Activated naive CD4-positive, alpha-beta T cell treated with anti-CD3 and anti-CD28 coated beads for 36 hours (primary cell): ENCODE measurements at regions not wholly inside any gene's neighbourhood (a gene's known extent, or its start where the extent isn't known, plus 50 kb on each side); places are given as distances from the start of the nearest gene placed in this dataset.
"Not testable (repeated sequence)": the region's sequence is repeated elsewhere in the genome, so short reads cannot be mapped to it uniquely, and the experiment has no call there.

ENCODE experiments used
- CTCF ChIA-PET: fragments of 350-600 bp; sonication (Branson Sonifier 250); formaldehyde crosslinking; loops from one replicate; lab custom pipeline; 2021; ENCODE audit warnings: antibody characterized with exemption; lab: Charles Lee
- DNase-seq: peaks from one replicate; pipeline ENCODE4 v3.0.0-alpha.2; 2020
- H3K27ac Mint-ChIP-seq: one replicate; pipeline ENCODE4 v1.8.0; 2021; ENCODE audit warnings: mild to moderate bottlenecking, mixed read lengths
- H3K27me3 Mint-ChIP-seq: one replicate; pipeline ENCODE4 v1.8.0; 2021; ENCODE audit warnings: low read depth, mixed read lengths
- H3K36me3 Mint-ChIP-seq: one replicate; pipeline ENCODE4 v1.8.0; 2021; ENCODE audit warnings: low read depth, mixed read lengths
- H3K4me1 Mint-ChIP-seq: one replicate; pipeline ENCODE4 v1.8.0; 2021; ENCODE audit warnings: low read depth, mixed read lengths
- H3K4me3 Mint-ChIP-seq: one replicate; pipeline ENCODE4 v1.8.0; 2021; ENCODE audit warnings: mild to moderate bottlenecking, moderate library complexity, mixed read lengths
- H3K9me3 Mint-ChIP-seq: one replicate; pipeline ENCODE4 v1.8.0; 2021; ENCODE audit warnings: mixed read lengths
- intact Hi-C: fragments of 100-400 bp; cut with micrococcal nuclease; formaldehyde crosslinking; loops from one replicate; pipeline ENCODE4 v1.15.1; 2023

DNA sequence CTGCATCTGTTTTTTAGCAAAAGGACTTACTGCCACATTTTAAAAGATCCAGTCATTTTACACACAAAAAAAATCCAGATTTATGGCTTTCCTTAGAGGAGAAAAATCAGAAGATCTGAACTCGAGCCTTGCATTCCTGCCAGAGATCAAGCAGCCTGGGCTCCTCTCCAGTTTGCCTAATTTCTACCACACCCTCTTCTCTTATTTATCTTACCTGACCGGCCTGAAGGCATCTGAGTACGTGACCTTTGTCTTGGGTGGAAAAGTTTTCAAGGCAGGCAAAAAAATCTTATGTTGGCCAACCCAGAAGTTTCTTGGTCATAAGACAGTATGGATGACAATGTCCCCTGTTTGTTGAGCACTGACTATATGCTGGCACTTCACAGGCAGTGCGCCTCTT, 60.3 kb downstream of the CHRD start:
- no peak overlapping the region for H3K27ac Mint-ChIP-seq
- H3K4me3 Mint-ChIP-seq: no peak overlapping the region
- H3K27me3 Mint-ChIP-seq: no peaks in the 10 kb centered on the region
- H3K9me3 Mint-ChIP-seq: peaks cover 4% of the 10 kb centered on the region
- H3K36me3 Mint-ChIP-seq: no peaks in the 10 kb centered on the region
- intact Hi-C loops: no loop called here
- CTCF ChIA-PET: no interaction called here
- no peaks in the 10 kb centered on the region for H3K4me1 Mint-ChIP-seq
- no peak for DNase-seq

DNA sequence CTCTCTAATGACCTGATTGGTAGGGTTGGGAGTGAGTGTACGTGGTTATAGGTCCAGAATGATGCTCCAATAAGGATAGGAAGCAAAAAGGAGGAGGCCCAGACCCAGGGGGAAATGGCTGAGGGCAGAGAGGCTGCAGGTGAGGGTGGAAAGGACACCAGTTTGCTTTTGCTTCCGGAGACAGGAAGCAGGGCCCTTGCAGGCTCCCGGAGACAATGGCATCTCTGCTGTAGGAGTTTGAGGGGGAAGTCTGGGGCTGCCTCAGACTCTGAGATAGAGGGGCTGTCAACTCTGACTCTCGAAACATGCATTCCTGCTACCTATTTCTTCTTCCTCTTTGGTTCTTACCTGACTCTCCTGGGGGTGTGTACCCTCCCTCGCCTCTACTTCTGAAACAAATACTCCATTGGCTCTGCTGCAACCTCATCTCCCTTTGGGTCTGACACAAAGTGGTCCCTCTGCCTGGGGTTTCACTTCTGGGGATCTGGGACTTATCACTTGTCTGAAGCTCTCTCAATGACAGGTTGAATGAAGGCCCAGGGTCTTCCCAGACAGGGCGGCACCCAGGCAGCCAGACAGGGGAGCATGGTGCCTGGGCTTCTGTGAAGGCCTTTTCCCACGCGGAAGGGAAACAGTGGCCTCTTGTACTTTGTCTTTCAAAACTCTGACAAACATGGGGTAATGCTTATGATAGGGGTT, 61.5 kb downstream of the CHRD start:
- Mint-ChIP-seq H3K4me1 (no peaks in the 10 kb centered on the region), H3K4me3 (no peak overlapping the region), H3K36me3 (no peaks in the 10 kb centered on the region), H3K9me3 (peaks cover 4% of the 10 kb centered on the region), H3K27me3 (no peaks in the 10 kb centered on the region), H3K27ac (no peak overlapping the region)
- CTCF ChIA-PET: no interaction called here
- DNase-seq: no peak
- intact Hi-C loops: no loop called here

DNA sequence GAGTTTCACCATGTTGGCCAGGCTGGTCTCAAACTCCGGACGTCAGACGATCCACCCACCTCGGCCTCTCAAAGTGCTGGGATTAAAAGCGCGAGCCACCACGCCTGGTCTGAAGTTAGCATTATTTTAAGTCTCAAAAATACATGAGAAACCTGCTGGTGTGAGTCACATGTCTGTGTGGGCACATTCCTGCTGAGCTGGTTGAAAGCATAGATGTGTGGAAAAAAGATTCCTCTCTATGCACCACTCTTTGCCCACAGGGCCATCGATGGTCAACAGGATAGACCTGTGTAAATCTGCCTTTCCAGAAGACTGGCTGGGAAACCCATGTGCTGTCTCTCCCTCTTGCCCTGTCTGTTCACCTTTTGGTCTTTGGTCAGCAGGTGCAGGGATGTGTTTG, 63.5 kb downstream of the CHRD start:
- no peaks in the 10 kb centered on the region for H3K36me3 Mint-ChIP-seq
- no peak overlapping the region for H3K4me3 Mint-ChIP-seq
- H3K27ac Mint-ChIP-seq: no peak overlapping the region
- peaks cover 2% of the 10 kb centered on the region for H3K9me3 Mint-ChIP-seq
- intact Hi-C loops: no loop called here
- CTCF ChIA-PET: interaction anchor here (0.6 to 1.9 kb wide), 3 partner anchors 32 to 72 kb away, joined by 3 to 7 read pairs (median 3); no protein-coding TSS in a partner anchor
- no peaks in the 10 kb centered on the region for H3K4me1 Mint-ChIP-seq
- no peaks in the 10 kb centered on the region for H3K27me3 Mint-ChIP-seq
- DNase-seq: no peak

DNA sequence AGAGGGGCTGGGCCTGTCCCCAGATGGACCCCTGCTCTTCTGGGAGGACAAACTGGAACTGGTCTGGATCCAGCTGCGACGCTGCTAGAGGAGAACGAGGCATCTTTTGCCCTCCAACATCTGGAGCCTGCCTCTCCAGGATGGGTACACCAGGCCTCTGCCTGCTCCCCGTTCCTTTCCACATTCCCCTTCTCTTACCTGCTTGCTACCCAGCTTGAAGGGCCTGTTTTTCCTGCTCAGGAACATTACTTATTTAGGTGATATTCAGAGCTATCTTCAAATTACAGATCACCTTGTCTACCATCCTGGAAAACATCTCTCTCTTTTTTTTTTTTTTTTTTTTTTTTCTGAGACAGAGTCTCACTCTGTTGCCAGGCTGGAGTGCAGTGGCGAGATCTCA, 64.0 kb downstream of the CHRD start:
- Mint-ChIP-seq H3K27me3 (no peaks in the 10 kb centered on the region), H3K27ac (no peak overlapping the region), H3K36me3 (no peaks in the 10 kb centered on the region), H3K4me1 (no peaks in the 10 kb centered on the region), H3K9me3 (no peaks in the 10 kb centered on the region), H3K4me3 (no peak overlapping the region)
- intact Hi-C loops: no loop called here
- DNase-seq: no peak
- CTCF ChIA-PET: interaction anchor here (0.6 to 1.9 kb wide), 3 partner anchors 32 to 72 kb away, joined by 3 to 7 read pairs (median 3); no protein-coding TSS in a partner anchor

DNA sequence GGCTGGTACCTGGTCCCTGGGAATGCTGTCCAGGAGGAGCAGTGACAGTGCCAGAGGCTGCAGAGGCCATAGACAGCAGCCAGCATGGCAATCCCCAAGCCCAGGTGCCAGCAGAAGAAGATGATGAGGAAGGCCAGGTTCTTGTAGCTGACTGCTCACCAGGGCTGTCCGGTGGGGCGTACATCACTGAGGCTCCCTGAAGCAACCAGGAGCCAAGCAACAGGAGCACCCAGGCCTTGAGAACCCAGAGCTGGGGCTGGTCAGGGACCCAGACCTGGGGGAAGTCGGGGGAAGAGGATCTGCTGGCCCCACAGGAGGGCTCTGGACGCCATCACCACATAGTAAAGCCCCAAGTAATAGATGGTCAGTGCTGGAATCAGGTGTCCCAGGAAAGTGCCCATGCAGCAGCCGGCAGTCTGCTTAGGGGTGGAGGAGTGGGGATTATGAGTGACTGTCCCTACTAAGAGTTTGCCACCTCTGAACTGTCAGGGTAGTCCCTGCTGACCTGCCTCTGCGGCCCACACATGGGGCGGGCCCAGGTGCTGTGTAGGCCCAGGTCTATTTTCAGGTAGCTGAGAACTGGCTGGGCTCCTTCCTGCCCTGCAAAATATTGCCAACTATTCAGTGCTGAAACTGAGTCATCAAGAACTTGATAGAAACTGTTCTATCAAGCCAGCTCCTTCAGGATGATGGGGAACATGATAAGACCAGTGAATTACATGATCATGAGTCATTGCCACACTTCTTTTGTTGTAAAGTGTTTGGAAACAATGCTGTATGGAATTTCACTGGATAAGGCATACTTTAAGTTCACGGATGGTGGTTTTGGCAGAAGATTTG, 68.7 kb downstream of the CHRD start:
- Mint-ChIP-seq H3K36me3 (no peaks in the 10 kb centered on the region), H3K27me3 (no peaks in the 10 kb centered on the region), H3K4me3 (no peak overlapping the region), H3K4me1 (no peaks in the 10 kb centered on the region), H3K9me3 (no peaks in the 10 kb centered on the region), H3K27ac (no peak overlapping the region)
- CTCF ChIA-PET: interaction anchor here (1.1 kb wide), 1 partner anchor 31 kb away, joined by 3 read pairs; no protein-coding TSS in a partner anchor
- intact Hi-C loops: no loop called here
- no peak for DNase-seq

DNA sequence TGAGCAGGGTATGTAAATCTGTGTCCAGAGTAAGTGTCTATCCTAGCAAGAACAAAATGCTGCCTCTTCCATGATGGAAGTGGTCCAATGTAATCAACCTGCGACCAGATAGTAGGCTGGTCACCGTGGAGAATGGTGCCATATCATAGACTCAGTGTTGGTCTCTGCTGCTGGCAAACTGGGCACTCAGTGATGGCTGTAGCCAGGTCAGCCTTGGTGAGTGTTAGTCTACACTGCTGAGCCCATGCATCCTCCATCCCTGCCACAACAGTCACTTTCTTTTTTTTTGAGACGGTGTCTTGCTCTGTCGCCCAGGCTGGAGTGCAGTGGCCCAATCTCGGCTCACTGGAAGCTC, 69.3 kb downstream of the CHRD start:
- Mint-ChIP-seq H3K4me3 (no peak overlapping the region), H3K36me3 (no peaks in the 10 kb centered on the region), H3K9me3 (no peaks in the 10 kb centered on the region), H3K27me3 (no peaks in the 10 kb centered on the region), H3K27ac (no peak overlapping the region), H3K4me1 (no peaks in the 10 kb centered on the region)
- intact Hi-C loops: no loop called here
- CTCF ChIA-PET: no interaction called here
- DNase-seq: no peak

DNA sequence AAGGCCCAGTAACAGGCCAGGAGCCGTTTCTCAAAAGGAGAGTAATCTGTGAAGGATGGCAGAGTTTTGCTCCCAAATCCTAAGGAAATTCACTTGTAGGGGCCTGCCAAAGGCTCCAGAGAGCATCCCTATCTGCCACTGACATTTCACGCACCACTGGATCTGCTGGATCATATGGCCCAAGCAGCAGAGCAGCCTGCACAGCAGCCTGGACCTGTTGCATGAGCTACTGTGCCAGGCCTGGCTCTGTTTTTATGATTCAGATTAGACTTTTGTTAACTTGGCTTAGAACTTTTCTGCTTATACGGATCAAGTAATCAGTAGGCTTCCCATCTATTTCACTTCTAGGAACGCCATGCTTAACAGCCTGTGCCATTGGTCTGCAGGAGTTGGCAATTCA, 70.7 kb downstream of the CHRD start:
- intact Hi-C loops: no loop called here
- no peaks in the 10 kb centered on the region for H3K9me3 Mint-ChIP-seq
- no peaks in the 10 kb centered on the region for H3K27me3 Mint-ChIP-seq
- no peaks in the 10 kb centered on the region for H3K36me3 Mint-ChIP-seq
- H3K4me3 Mint-ChIP-seq: no peak overlapping the region
- no peaks in the 10 kb centered on the region for H3K4me1 Mint-ChIP-seq
- DNase-seq: no peak
- CTCF ChIA-PET: no interaction called here
- H3K27ac Mint-ChIP-seq: no peak overlapping the region

DNA sequence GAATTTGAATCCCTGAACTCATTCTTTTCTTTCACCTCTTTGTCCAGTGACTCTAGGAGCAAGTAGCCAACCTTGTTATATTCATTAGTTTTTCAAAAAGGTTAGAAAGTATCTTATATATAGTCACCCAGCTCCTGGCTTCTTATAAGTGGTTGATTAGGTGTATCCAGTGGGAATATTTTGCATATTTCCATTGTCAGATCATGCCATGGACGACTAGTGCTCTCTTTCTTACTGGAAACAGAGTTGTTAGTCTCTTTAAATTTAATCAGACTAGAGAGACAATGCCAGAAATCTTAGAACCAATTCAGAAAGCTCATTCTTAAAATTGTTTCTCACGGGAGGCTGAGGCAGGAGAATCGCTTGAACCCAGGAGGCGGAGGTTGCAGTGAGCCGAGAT, 73.4 kb downstream of the CHRD start:
- CTCF ChIA-PET: no interaction called here
- peaks cover 2% of the 10 kb centered on the region for H3K9me3 Mint-ChIP-seq
- no peak overlapping the region for H3K27ac Mint-ChIP-seq
- intact Hi-C loops: no loop called here
- no peak overlapping the region for H3K4me3 Mint-ChIP-seq
- no peaks in the 10 kb centered on the region for H3K4me1 Mint-ChIP-seq
- H3K27me3 Mint-ChIP-seq: no peaks in the 10 kb centered on the region
- no peak for DNase-seq
- H3K36me3 Mint-ChIP-seq: no peaks in the 10 kb centered on the region

DNA sequence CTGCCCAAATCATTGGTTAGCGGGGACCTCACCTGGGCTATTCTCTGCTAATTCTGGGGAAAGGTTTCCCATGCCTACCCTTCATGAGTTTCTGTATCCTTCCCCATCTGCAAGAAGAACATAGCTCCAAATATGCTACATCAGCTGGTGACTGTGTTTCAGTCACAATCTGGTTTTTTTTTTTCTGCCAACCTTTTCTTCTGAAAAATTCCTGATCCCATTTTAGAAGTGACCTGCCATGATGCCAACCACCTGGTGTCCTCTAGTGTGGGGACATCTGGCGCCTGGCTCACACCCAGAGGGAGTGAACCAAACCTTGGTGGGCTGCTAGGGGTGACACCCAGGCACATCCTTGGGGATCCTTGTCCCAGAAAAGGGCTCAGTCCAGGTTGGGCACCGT, 76.1 kb downstream of the CHRD start:
- intact Hi-C loops: no loop called here

DNA sequence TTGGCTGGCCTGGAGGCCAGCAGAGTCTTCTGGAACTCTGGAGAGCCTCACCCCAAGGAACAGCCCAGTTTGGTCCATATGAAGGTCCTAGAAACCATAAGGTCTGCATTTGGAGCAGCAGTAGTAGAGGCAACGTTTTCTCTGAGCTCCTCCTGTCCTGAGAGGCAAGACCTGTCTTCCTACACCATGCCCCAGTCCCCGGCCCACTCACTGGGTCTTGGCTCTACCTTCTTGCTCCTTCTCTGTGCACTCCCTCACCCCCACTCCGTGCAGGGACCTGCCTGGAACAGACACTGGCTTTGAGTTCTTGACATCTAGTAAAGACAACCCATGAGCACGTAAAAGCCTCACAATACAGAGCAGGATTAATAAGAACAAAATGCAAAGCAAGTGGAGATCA, 76.6 kb downstream of the CHRD start:
- Mint-ChIP-seq H3K27ac (no peak overlapping the region), H3K4me3 (no peak overlapping the region), H3K27me3 (no peaks in the 10 kb centered on the region), H3K9me3 (peaks cover 2% of the 10 kb centered on the region), H3K36me3 (no peaks in the 10 kb centered on the region), H3K4me1 (no peaks in the 10 kb centered on the region)
- intact Hi-C loops: no loop called here
- CTCF ChIA-PET: interaction anchor here (0.6 kb wide), 1 partner anchor 415 kb away, joined by 3 read pairs; no protein-coding TSS in a partner anchor
- DNase-seq: no peak

More for the DNA sequence above, 76.1 kb downstream of the CHRD start:
- H3K4me1 Mint-ChIP-seq: no peaks in the 10 kb centered on the region
- no peaks in the 10 kb centered on the region for H3K27me3 Mint-ChIP-seq
- H3K9me3 Mint-ChIP-seq: peaks cover 2% of the 10 kb centered on the region
- no peak overlapping the region for H3K27ac Mint-ChIP-seq
- H3K4me3 Mint-ChIP-seq: no peak overlapping the region
- DNase-seq: no peak
- CTCF ChIA-PET: interaction anchor here (0.6 kb wide), 1 partner anchor 240 kb away, joined by 5 read pairs; no protein-coding TSS in a partner anchor
- H3K36me3 Mint-ChIP-seq: no peaks in the 10 kb centered on the region

DNA sequence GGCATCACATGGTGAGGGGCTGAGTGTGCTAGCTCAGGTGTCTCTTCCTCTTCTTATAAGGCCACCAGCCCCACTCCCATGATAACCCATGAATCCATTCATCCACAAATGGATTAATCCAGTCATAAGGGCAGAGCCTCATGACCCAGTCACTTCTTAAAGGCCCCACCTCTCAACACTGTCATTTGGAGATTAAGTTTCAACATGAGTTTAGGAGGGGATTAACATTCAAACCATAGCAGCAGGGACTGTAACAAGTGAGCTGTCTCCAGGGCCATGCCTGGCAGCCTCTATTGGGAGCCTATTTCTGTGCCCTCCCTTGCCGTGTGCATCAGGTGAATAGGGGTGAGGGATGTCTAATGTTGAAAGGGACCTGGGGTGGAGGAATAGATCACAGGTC, 77.5 kb downstream of the CHRD start:
- no peaks in the 10 kb centered on the region for H3K27me3 Mint-ChIP-seq
- peaks cover 2% of the 10 kb centered on the region for H3K9me3 Mint-ChIP-seq
- H3K4me3 Mint-ChIP-seq: no peak overlapping the region
- H3K36me3 Mint-ChIP-seq: no peaks in the 10 kb centered on the region
- intact Hi-C loops: no loop called here
- CTCF ChIA-PET: interaction anchor here (0.6 kb wide), 1 partner anchor 11 kb away, joined by 3 read pairs; no protein-coding TSS in a partner anchor
- H3K4me1 Mint-ChIP-seq: no peaks in the 10 kb centered on the region
- DNase-seq: no peak
- H3K27ac Mint-ChIP-seq: no peak overlapping the region

DNA sequence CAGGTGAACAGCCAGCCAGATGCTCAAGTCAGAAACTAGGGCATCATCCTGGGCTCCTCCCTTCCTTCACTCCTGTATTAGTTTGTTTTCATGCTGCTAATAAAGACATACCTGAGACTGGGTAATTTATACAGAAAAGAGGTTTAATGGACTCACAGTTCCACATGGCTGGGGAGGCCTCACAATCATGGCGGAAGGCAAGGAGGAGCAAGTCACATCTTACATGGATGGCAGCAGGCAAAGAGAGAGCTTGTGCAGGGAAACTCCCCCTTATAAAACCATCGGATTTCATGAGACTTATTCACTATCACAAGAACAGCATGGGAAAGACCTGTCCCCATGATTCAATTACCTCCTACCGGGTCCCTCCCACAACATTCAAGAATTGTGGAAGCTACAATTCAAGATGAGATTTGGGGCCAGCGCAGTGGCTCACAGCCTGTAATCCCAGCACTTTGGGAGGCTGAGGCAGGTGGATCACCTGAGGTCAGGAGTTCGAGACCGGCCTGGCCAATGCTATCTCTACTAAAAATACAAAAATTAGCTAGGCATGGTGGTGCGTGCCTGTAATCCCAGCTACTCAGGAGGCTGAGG, 78.0 kb downstream of the CHRD start:
- H3K4me1 Mint-ChIP-seq, intact Hi-C loops, DNase-seq: not testable (repeated sequence)

More for the DNA sequence above, 78.0 kb downstream of the CHRD start:
- not testable (repeated sequence) for H3K27me3 Mint-ChIP-seq, H3K4me3 Mint-ChIP-seq, H3K27ac Mint-ChIP-seq, H3K9me3 Mint-ChIP-seq, H3K36me3 Mint-ChIP-seq
- CTCF ChIA-PET: interaction anchor here (0.6 to 0.7 kb wide), 2 partner anchors 10 to 268 kb away, joined by 3 read pairs; no protein-coding TSS in a partner anchor
